OCI-LY7 (cell line): ENCODE measurements at regions not wholly inside any gene's neighbourhood (a gene's known extent, or its start where the extent isn't known, plus 50 kb on each side); places are given as distances from the start of the nearest gene placed in this dataset.

Experiments
- EZH2phosphoT487 ChIP-seq: fragments of 200-600 bp; sonication (generic); IDR thresholded peaks from 2 replicates; pipeline ENCODE4 v1.6.1; 2018; ENCODE audit warnings: low read depth, borderline replicate concordance, mild to moderate bottlenecking, mixed run types, antibody characterized with exemption, low read length, moderate library complexity, mixed read lengths
- TF ChIP-seq, protein P1 (sequence below): fragments of 200-600 bp; sonication (generic); conservative IDR thresholded peaks from 2 replicates; pipeline ENCODE4 v1.5.1; 2014; ENCODE audit warnings: mild to moderate bottlenecking, antibody characterized with exemption, low read length, moderate library complexity, mixed read lengths

DNA sequence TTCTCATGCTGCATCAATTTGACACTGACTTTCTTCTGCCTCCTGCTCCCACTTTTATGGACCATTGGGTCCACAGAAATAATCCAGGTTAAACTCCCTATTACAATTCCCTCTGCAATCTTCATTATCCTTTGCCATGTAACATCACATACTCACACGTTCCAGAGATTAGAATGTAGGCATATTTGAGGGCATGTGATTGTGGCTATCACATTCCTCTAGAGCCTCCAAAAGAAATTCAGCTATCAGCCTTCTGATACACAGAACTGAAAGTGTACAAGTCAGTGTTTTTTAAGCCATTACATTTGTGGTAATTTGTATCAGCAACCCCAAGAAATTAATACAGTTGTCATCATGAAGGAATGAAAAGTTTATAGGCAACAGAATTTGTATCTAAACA, 892.4 kb downstream of the RPS29 start:
- TF ChIP-seq, protein P1, sequence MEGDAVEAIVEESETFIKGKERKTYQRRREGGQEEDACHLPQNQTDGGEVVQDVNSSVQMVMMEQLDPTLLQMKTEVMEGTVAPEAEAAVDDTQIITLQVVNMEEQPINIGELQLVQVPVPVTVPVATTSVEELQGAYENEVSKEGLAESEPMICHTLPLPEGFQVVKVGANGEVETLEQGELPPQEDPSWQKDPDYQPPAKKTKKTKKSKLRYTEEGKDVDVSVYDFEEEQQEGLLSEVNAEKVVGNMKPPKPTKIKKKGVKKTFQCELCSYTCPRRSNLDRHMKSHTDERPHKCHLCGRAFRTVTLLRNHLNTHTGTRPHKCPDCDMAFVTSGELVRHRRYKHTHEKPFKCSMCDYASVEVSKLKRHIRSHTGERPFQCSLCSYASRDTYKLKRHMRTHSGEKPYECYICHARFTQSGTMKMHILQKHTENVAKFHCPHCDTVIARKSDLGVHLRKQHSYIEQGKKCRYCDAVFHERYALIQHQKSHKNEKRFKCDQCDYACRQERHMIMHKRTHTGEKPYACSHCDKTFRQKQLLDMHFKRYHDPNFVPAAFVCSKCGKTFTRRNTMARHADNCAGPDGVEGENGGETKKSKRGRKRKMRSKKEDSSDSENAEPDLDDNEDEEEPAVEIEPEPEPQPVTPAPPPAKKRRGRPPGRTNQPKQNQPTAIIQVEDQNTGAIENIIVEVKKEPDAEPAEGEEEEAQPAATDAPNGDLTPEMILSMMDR, result no peak
- no peak for TF ChIP-seq EZH2phosphoT487
